Breast epithelium (tissue), 4 donors: ENCODE measurements at regions not wholly inside any gene's neighbourhood (a gene's known extent, or its start where the extent isn't known, plus 50 kb on each side); places are given as distances from the start of the nearest gene placed in this dataset.

Experiments
- DNase-seq, 2 donors: peaks; one replicate each; pipeline ENCODE4 v3.0.0-alpha.2; 2019; ENCODE audit warnings: low spot score in 2 of 2
- H3K27ac ChIP-seq, 2 donors: fragments of 200-600 bp; sonication (generic) in 1 of 2; one replicate each; pipeline ENCODE4 v1.5.1; 2016 to 2019; ENCODE audit warnings: mild to moderate bottlenecking in 1 of 2
- H3K27me3 ChIP-seq, 2 donors: fragments of 200-600 bp; sonication (generic) in 1 of 2; one replicate each; pipeline versions ENCODE4 v1.5.1 to v1.6.0; 2017 to 2019; ENCODE audit warnings: control low read depth in 1 of 2, mild to moderate bottlenecking in 1 of 2
- H3K36me3 ChIP-seq: fragments of 200-600 bp; one replicate; pipeline ENCODE4 v1.5.1; 2019
- H3K4me1 ChIP-seq, 2 donors: fragments of 200-600 bp; sonication (generic); one replicate each; pipeline ENCODE4 v1.5.1; 2016 to 2019; ENCODE audit warnings: control low read depth in 1 of 2
- H3K4me3 ChIP-seq, 3 donors: fragments of 200-600 bp; sonication (generic); 1 replicate in 2 of 3; 2 replicates in 1 of 3; pipeline ENCODE4 v1.5.1; 2016 to 2019; ENCODE audit warnings: mild to moderate bottlenecking in 3 of 3, moderate library complexity in 2 of 3
- H3K9me3 ChIP-seq, 2 donors: fragments of 200-600 bp; sonication (generic) in 1 of 2; one replicate each; pipeline ENCODE4 v1.5.1; 2016 to 2019; ENCODE audit warnings: control low read depth in 1 of 2
- POLR2A ChIP-seq: fragments of 450-650 bp; IDR thresholded peaks from one replicate; pipeline ENCODE4 v1.6.1; 2016; ENCODE audit warnings: antibody characterized with exemption, mild to moderate bottlenecking, moderate library complexity
- POLR2AphosphoS5 ChIP-seq, 3 donors: sonication (generic); formaldehyde crosslinking; IDR thresholded peaks; one replicate each; pipeline ENCODE4 v1.6.1; 2017; ENCODE audit warnings: antibody characterized with exemption in 3 of 3
- intact Hi-C: fragments of 100-400 bp; cut with DNase I; formaldehyde crosslinking; loops from one replicate; pipeline ENCODE4 v1.15.1; 2023; ENCODE audit warnings: low total_unique reads
- TF ChIP-seq, protein P1 (sequence below), 3 donors: fragments of 450-650 bp; IDR thresholded peaks; one replicate each; pipeline ENCODE4 v1.5.1; 2016 to 2017; ENCODE audit warnings: antibody characterized with exemption in 3 of 3, mild to moderate bottlenecking in 3 of 3, moderate library complexity in 3 of 3

DNA sequence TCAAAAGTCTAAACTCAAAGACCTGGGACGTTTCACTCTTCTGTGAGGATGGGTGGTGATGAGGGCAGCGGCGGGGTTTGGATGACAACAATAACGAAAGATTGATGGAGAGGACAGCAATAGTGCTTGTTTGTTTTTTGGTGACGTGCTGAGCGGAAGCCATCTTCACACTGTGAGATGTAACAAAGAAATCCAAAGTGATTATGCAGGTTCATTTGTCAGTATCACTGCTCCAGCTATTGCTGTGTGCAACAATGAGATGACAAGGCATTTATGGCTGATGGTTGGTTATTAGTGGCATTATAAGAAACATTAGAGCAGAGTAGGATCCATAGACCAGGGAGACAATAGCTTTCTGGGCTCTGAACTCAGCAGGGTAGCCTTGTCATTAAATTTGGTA is 306.7 kb downstream of the RNF144B start:
- Histone ChIP-seq H3K27me3 (no peaks in the 10 kb centered on the region), H3K9me3 (no peaks in the 10 kb centered on the region), H3K4me1 (no peaks in the 10 kb centered on the region), H3K36me3 (no peaks in the 10 kb centered on the region), H3K4me3 (no peak overlapping the region), H3K27ac (no peak overlapping the region)
- DNase-seq: no peak
- TF ChIP-seq POLR2A (no peak), POLR2AphosphoS5 (IDR thresholded peaks at IDR 0.05) (no peak)
- TF ChIP-seq, protein P1, sequence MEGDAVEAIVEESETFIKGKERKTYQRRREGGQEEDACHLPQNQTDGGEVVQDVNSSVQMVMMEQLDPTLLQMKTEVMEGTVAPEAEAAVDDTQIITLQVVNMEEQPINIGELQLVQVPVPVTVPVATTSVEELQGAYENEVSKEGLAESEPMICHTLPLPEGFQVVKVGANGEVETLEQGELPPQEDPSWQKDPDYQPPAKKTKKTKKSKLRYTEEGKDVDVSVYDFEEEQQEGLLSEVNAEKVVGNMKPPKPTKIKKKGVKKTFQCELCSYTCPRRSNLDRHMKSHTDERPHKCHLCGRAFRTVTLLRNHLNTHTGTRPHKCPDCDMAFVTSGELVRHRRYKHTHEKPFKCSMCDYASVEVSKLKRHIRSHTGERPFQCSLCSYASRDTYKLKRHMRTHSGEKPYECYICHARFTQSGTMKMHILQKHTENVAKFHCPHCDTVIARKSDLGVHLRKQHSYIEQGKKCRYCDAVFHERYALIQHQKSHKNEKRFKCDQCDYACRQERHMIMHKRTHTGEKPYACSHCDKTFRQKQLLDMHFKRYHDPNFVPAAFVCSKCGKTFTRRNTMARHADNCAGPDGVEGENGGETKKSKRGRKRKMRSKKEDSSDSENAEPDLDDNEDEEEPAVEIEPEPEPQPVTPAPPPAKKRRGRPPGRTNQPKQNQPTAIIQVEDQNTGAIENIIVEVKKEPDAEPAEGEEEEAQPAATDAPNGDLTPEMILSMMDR (IDR thresholded peaks at IDR 0.05): no peak
- intact Hi-C loops: no loop called here

DNA sequence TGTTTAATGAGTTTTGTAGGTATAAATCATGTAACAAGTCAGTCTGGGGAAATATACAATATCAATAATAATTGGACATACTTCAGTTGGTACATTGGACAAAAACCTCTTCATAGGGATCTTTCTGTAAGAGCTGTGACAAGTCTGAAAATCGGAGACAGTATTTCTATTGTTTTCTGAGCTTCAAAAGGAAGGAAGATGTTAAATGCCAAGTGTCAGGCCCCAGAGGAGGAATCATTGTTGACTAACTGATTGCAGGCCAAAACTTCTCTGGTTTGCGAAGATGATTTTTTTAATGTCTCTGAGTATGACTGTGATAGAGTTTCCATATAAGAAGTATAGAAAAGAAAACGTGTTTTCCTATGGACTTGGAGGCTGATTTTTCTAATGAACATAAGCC is 316.4 kb downstream of the RNF144B start:
- Histone ChIP-seq H3K36me3 (no peaks in the 10 kb centered on the region), H3K27ac (no peak overlapping the region), H3K4me3 (no peak overlapping the region), H3K4me1 (no peaks in the 10 kb centered on the region), H3K9me3 (no peaks in the 10 kb centered on the region), H3K27me3 (no peaks in the 10 kb centered on the region)
- TF ChIP-seq, protein P1 (IDR thresholded peaks at IDR 0.05): no peak
- no peak for TF ChIP-seq POLR2A
- intact Hi-C loops: no loop called here
- no peak for DNase-seq

DNA sequence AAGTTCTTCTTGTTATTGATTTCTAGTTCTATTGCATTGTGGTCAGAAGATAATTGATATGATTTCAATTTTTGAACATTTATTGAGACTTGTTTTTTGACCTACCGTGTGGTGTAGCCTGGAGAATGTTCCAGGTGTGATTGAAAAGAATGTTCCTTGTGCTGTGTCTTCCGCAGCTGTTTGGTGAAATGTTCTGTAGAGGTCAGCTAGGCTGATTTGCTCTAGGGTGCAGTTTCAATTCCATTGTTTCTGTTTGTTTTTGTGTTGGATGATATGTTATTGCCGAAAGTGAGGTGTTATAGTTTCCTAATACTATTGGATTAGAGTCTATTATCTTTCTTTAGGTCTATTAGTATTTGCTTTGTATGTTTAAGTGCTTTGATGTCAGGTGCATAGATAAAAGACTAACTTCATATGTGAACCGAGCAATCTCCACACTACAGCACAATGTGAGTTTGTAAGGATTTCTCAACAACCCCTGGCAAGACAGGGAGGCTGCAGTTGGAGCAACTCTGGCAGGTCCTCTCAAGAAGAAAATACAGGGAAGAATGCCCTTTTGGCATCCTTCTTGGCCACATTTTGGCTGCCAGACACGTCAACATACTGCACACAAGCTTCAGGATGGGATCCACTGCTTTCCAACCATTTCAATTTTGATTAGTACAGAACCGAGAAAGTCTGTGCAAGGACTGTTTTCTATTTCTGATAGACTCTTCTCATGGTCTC is 320.7 kb downstream of the RNF144B start:
- intact Hi-C loops: no loop called here
- Histone ChIP-seq H3K27ac (peak overlapping the region in 1 of 2 donors; percentile 44), H3K9me3 (no peaks in the 10 kb centered on the region), H3K4me3 (peak overlapping the region in 1 of 3 donors; percentile 31), H3K27me3 (no peaks in the 10 kb centered on the region), H3K4me1 (no peaks in the 10 kb centered on the region), H3K36me3 (no peaks in the 10 kb centered on the region)
- TF ChIP-seq POLR2AphosphoS5 (IDR thresholded peaks at IDR 0.05): no peak
- no peak for TF ChIP-seq POLR2A
- TF ChIP-seq, protein P1 (IDR thresholded peaks at IDR 0.05): no peak
- peak in 1 of 2 donors; percentile 62 for DNase-seq

DNA sequence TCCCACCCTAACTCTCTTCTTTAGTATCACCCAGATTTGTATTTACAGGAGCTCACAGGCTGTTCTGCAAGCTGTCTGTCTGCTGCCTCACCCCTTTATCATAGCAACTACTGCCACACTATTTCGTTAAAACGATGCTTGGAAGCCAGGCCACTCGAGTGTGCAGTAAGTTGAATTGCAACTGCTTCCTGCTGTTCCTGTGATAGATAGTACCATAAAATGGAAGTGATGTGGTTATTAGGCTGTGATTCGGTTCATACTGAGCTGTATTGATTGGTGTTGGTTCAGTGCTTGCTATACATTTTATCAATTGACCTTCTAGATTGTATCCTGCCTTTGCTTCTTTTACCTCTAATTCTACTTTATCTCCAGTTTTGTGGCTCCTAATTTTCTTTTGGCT is 325.4 kb downstream of the RNF144B start:
- Histone ChIP-seq H3K27ac (no peak overlapping the region), H3K27me3 (no peaks in the 10 kb centered on the region), H3K36me3 (no peaks in the 10 kb centered on the region), H3K4me3 (no peak overlapping the region), H3K4me1 (no peaks in the 10 kb centered on the region), H3K9me3 (no peaks in the 10 kb centered on the region)
- intact Hi-C loops: no loop called here
- DNase-seq: no peak
- TF ChIP-seq, protein P1 (IDR thresholded peaks at IDR 0.05): no peak
- TF ChIP-seq POLR2A: no peak
- TF ChIP-seq POLR2AphosphoS5 (IDR thresholded peaks at IDR 0.05): no peak

DNA sequence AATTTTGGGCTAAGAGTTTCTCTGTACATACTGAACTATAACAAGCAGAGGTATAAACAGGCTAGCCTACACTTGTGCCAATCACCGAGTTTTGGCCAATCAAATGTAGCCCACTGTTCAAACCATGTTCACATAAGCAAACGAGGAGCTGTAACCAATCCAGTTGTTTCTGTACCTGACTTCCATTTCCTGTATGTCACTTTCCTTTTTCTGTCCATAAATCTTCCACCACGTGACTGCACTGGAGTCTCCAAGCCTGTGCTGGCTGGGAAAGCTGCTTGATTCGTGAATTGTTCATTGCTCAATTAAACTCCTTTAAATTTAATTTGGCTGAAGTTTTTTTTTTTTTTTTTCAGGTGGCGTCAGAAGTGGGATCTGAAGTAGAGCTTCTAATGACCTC is 332.9 kb downstream of the RNF144B start:
- Histone ChIP-seq H3K36me3 (no peaks in the 10 kb centered on the region), H3K27ac (no peak overlapping the region), H3K9me3 (no peaks in the 10 kb centered on the region), H3K27me3 (no peaks in the 10 kb centered on the region), H3K4me1 (no peaks in the 10 kb centered on the region), H3K4me3 (no peak overlapping the region)
- DNase-seq: no peak
- intact Hi-C loops: no loop called here
- TF ChIP-seq POLR2A: no peak
